GM12891 (cell line): ENCODE measurements at regions not wholly inside any gene's neighbourhood (a gene's known extent, or its start where the extent isn't known, plus 50 kb on each side); places are given as distances from the start of the nearest gene placed in this dataset.

Experiments used
- DNase-seq: peaks from one replicate; pipeline ENCODE4 v3.0.0; 2011; ENCODE audit warnings: low spot score; ENCODE audit not compliant: insufficient read length
- FAIRE-seq: peaks from 2 replicates; lab custom pipeline; 2011; peaks lifted over from hg19 to GRCh38; lab: Jason Lieb, UNC
- PAX5 ChIP-seq: IDR thresholded peaks from 2 replicates; pipeline ENCODE4 v1.6.1; 2011; ENCODE audit warnings: low read length, moderate library complexity, mild to moderate bottlenecking; ENCODE audit not compliant: insufficient read depth, severe bottlenecking
- POLR2A ChIP-seq: IDR thresholded peaks from 2 replicates; pipeline ENCODE4 v1.6.1; 2011; ENCODE audit warnings: low read depth, low read length, control low read depth
- POLR2AphosphoS5 ChIP-seq: IDR thresholded peaks from 2 replicates; pipeline ENCODE4 v1.6.1; 2011; ENCODE audit warnings: low read depth, low read length, control low read depth
- POU2F2 ChIP-seq: IDR thresholded peaks from 2 replicates; pipeline ENCODE4 v1.6.1; 2011; ENCODE audit warnings: low read depth, mild to moderate bottlenecking, control low read depth, low read length, moderate library complexity
- SPI1 ChIP-seq: IDR thresholded peaks from 2 replicates; pipeline ENCODE4 v1.6.1; 2011; ENCODE audit warnings: low read depth, low read length, control low read depth
- TAF1 ChIP-seq: IDR thresholded peaks from 2 replicates; pipeline ENCODE4 v1.6.1; 2011; ENCODE audit warnings: low read depth, low read length, control low read depth

- no peak for TF ChIP-seq POU2F2
- no peak for TF ChIP-seq SPI1
- TF ChIP-seq POLR2A, result no peak
- no peak for TF ChIP-seq POLR2AphosphoS5
- TF ChIP-seq PAX5, result no peak
- no peak for TF ChIP-seq TAF1
- no peak for DNase-seq
- FAIRE-seq, result no peak
These were observed 319.2 kb upstream of the FMN2 start for GRCh38 chr1:239772446-239772845.

DNA sequence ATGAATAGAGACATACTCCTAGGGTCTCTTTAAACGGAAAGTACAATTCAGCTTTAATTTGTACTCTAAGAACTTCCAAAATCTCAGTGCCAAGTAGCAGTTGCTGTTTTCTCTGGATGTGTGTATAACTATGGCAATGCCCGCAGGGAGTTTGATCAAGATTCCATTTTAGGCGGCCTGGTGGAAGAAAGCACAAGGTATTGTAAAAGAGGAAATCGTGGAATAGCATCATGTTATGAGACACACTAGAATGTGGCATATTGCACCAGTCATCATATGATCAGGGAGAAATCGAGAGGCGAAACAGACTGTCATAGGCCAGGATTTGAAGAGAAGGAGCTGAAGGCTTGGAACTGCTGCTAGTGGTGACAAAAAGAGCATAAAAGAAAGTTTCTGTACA lies 316.2 kb upstream of the FMN2 start:
- TF ChIP-seq TAF1 (no peak), PAX5 (no peak)
- FAIRE-seq (no peak), DNase-seq (no peak)

GRCh38 chr1:239778208-239778813 lies 313.4 kb upstream of the FMN2 start:
- FAIRE-seq, result no peak
- no peak for TF ChIP-seq POU2F2
- no peak for TF ChIP-seq TAF1
- no peak for TF ChIP-seq PAX5
- no peak for TF ChIP-seq POLR2A
- no peak for TF ChIP-seq SPI1
- TF ChIP-seq POLR2AphosphoS5, result no peak
- no peak for DNase-seq

DNA sequence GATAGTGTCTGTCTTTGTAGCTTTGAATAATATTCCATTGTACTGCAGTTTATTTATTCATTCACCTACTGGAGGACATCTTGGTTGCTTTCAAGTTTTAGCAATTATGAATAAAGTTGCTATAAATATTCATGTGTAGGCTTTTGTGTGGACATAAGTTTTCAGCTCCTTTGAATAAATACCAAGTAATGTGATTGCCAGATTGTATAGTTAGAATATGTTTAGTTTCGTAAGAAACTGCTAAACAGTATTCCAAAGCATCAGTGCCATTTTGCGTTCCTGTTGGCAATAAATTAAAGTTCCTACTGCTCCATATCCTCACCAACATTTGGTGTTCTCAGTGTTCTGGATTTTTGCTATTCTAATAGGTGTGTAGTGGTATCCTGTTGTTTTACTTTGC lies 311.7 kb upstream of the FMN2 start:
- no peak for DNase-seq
- no peak for FAIRE-seq
- TF ChIP-seq POLR2A (no peak), PAX5 (no peak), SPI1 (no peak), POLR2AphosphoS5 (no peak), TAF1 (no peak), POU2F2 (no peak)

- TF ChIP-seq SPI1 (no peak), PAX5 (no peak), POLR2A (no peak), TAF1 (no peak), POU2F2 (no peak), POLR2AphosphoS5 (no peak)
- FAIRE-seq, result no peak
- no peak for DNase-seq
These were observed 306.8 kb upstream of the FMN2 start for GRCh38 chr1:239784896-239785295.

- FAIRE-seq (no peak), DNase-seq (no peak)
- no peak for TF ChIP-seq PAX5
- no peak for TF ChIP-seq POLR2AphosphoS5
- TF ChIP-seq SPI1, result no peak
- TF ChIP-seq POU2F2, result no peak
- TF ChIP-seq TAF1, result no peak
- no peak for TF ChIP-seq POLR2A
These were observed 306.1 kb upstream of the FMN2 start for GRCh38 chr1:239785576-239785975.

- no peak for DNase-seq
- no peak for FAIRE-seq
These were observed 305.2 kb upstream of the FMN2 start for GRCh38 chr1:239786464-239786863.

DNA sequence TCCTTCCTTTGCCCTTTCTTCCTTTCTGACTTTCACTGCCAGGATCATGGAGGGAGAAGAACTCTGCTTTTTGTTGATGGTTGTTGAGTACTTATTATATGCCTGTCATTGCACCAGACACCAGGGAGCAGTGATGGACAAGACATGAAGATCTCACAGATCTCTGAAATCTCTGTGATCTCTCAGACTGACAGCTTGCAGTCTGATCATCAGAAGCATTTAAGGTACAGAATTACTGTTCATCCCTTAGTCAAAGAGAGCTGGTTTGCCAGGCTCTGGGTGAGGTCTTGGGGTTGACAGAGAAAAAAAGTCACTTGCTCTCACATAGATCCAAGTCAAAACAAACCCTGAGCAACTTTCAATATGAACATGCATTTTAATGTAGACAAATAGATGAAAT lies 299.5 kb upstream of the FMN2 start:
- FAIRE-seq (no peak), DNase-seq (no peak)
- no peak for TF ChIP-seq PAX5
- no peak for TF ChIP-seq TAF1
- TF ChIP-seq POLR2AphosphoS5, result no peak
- TF ChIP-seq POLR2A, result no peak
- TF ChIP-seq POU2F2, result no peak
- no peak for TF ChIP-seq SPI1

More at GRCh38 chr1:239786464-239786863, 305.2 kb upstream of the FMN2 start:
- TF ChIP-seq TAF1 (no peak), POLR2A (no peak), SPI1 (no peak), POLR2AphosphoS5 (no peak), PAX5 (no peak), POU2F2 (no peak)

DNA sequence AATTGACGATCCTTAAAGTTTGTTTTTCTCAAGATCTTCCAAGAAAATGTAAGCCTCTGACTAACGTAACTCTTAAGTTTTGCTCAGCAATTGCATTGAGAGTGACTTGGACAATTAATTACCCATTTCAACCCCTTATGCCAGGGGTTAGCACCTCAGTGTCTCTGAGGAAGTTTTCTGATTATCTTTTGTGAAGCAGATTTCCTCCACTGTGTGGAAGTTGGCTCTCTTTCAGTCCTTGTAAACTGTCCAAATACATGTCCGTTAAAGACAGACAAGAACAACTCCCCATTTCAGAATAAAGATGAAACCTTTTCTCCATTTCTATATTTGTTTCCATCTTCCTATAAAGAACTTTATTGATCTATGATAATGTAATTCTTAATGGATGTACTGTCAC lies 296.4 kb upstream of the FMN2 start:
- FAIRE-seq (no peak), DNase-seq (no peak)
- no peak for TF ChIP-seq POLR2AphosphoS5
- TF ChIP-seq SPI1, result no peak
- no peak for TF ChIP-seq POU2F2
- no peak for TF ChIP-seq PAX5
- no peak for TF ChIP-seq POLR2A
- no peak for TF ChIP-seq TAF1

GRCh38 chr1:239799617-239800016 lies 292.1 kb upstream of the FMN2 start:
- DNase-seq (no peak), FAIRE-seq (no peak)
- TF ChIP-seq POU2F2, result no peak
- TF ChIP-seq POLR2AphosphoS5, result no peak
- TF ChIP-seq SPI1, result no peak
- TF ChIP-seq POLR2A, result no peak
- TF ChIP-seq PAX5, result no peak
- TF ChIP-seq TAF1, result no peak
